ENCODE measurements at regions not wholly inside any gene's neighbourhood (a gene's known extent, or its start where the extent isn't known, plus 50 kb on each side); places are given as distances from the start of the nearest gene placed in this dataset.

GRCh38 chr12:63294327-63294632 is 143.3 kb upstream of the AVPR1A start:
- TF ChIP-seq, protein P1, sequence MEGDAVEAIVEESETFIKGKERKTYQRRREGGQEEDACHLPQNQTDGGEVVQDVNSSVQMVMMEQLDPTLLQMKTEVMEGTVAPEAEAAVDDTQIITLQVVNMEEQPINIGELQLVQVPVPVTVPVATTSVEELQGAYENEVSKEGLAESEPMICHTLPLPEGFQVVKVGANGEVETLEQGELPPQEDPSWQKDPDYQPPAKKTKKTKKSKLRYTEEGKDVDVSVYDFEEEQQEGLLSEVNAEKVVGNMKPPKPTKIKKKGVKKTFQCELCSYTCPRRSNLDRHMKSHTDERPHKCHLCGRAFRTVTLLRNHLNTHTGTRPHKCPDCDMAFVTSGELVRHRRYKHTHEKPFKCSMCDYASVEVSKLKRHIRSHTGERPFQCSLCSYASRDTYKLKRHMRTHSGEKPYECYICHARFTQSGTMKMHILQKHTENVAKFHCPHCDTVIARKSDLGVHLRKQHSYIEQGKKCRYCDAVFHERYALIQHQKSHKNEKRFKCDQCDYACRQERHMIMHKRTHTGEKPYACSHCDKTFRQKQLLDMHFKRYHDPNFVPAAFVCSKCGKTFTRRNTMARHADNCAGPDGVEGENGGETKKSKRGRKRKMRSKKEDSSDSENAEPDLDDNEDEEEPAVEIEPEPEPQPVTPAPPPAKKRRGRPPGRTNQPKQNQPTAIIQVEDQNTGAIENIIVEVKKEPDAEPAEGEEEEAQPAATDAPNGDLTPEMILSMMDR (IDR thresholded peaks at IDR 0.05; ENCODE audit: insufficient read depth, low read length), result no peak
- peak; percentile 39 for DNase-seq (ENCODE audit: low read depth)
- H3K4me3 ChIP-seq (ENCODE audit: low read depth, low read length), result no peak overlapping the region

GRCh38 chr12:63292471-63293221 is 141.6 kb upstream of the AVPR1A start:
- TF ChIP-seq, protein P1 (IDR thresholded peaks at IDR 0.05; ENCODE audit: insufficient read depth, low read length), result no peak
- H3K4me3 ChIP-seq (ENCODE audit: low read depth, low read length), result no peak overlapping the region
- no peak for DNase-seq (ENCODE audit: low read depth)

DNA sequence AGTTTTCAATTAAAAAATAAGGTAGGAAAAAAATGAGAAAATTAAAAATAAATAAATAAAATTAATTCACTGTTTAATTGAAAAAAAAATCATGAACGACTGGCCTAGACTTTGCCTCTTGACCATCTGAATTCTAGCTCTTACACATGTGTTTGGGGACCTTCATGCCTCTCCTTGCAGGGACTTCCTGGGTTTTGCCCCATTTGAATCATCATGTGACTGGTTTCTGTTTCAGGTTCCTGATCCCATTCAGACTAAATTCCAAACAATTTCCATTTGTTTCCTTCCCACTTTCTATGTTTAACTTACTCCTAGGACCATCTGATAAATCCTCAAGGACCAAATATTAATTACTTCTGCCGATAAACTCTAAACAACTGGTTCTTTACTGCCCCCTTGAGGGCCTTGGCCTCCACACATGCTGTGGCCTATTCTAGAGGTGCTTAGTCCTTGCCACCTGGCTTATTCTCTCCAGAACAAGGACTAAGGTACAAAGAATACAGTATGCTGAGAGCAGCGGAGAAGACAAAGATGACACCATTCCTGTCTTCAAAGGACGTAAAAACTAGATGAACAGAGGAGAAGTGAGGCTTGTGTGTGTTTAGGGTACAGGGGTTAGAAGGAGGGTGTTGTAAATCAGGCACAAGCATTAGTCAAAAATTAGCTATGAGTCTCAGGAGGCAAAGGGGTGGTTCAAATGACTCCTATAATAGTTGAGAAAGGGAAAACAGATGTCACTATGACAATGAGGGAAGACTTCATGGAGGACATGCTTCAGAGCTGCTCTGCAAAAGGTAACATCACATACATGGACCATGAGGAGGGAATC is 125.8 kb upstream of the AVPR1A start:
- TF ChIP-seq, protein P1 (IDR thresholded peaks at IDR 0.05; ENCODE audit: insufficient read depth, low read length), result peak; percentile 51
- DNase-seq (ENCODE audit: low read depth), result peak; percentile 13
- no peak overlapping the region for H3K4me3 ChIP-seq (ENCODE audit: low read depth, low read length)

- no peak for DNase-seq (ENCODE audit: low read depth)
- TF ChIP-seq, protein P1 (IDR thresholded peaks at IDR 0.05; ENCODE audit: insufficient read depth, low read length), result no peak
Measured at GRCh38 chr12:63266988-63267387, 116.0 kb upstream of the AVPR1A start.

DNA sequence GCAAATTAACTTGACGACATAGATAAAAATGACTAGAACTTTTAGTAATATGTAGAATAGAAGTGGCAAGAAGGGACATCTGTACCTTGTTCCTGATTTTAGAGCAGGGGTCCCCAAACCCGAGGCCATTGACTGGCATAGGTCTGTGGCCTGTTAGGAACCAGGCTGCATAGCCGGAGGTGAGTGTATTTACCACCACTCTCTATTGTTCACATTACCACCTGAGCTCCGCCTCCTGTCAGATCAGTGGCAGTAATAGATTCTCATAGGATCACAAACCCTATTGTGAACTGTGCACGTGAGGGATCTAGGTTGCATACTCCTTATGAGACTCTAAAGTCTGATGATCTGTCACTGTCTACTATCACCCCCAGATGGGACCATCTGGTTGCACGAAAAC is 113.6 kb upstream of the AVPR1A start:
- no peak for DNase-seq (ENCODE audit: low read depth)
- TF ChIP-seq, protein P1 (IDR thresholded peaks at IDR 0.05; ENCODE audit: insufficient read depth, low read length), result no peak
- no peak overlapping the region for H3K4me3 ChIP-seq (ENCODE audit: low read depth, low read length)

More at GRCh38 chr12:63266988-63267387, 116.0 kb upstream of the AVPR1A start:
- H3K4me3 ChIP-seq (ENCODE audit: low read depth, low read length), result no peak overlapping the region

DNA sequence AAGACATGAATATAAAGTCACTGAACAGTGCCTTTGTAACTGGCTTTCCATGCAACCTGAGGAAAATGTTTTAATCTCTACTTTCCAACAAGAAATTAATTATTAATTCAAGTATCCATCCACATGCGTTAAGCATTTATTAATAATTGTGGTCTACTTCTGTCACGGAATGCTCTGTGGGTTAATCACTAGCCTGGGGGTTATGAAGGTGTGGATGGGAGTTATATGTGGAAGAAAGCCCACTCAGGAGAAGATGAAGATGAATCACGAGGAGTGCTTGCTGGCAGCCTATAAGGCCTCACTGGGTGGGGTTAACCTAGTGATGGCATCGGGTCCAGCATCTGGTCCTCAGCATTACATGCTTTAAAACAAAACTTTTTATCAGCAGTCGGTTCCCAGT is 99.5 kb upstream of the AVPR1A start:
- DNase-seq (ENCODE audit: low read depth), result no peak
- TF ChIP-seq, protein P1 (IDR thresholded peaks at IDR 0.05; ENCODE audit: insufficient read depth, low read length), result no peak
- H3K4me3 ChIP-seq (ENCODE audit: low read depth, low read length), result no peak overlapping the region

Measured in fibroblast of the aortic adventitia (primary cell).